Transverse colon (tissue), 4 donors: ENCODE measurements at regions not wholly inside any gene's neighbourhood (a gene's known extent, or its start where the extent isn't known, plus 50 kb on each side); places are given as distances from the start of the nearest gene placed in this dataset.

ENCODE experiments used
- DNase-seq: peaks from one replicate; pipeline ENCODE4 v3.0.0-alpha.2; 2019
- H3K27ac ChIP-seq, 4 donors: fragments of 200-600 bp; sonication (generic); 2 replicates each; pipeline ENCODE4 v1.5.1; 2016 to 2018; ENCODE audit warnings: inconsistent platforms in 4 of 4
- H3K27me3 ChIP-seq: fragments of 200-600 bp; sonication (generic); 2 replicates; pipeline ENCODE4 v1.5.1; 2017; ENCODE audit warnings: inconsistent platforms
- H3K36me3 ChIP-seq, 4 donors: fragments of 200-600 bp; sonication (generic); 2 replicates each; pipeline ENCODE4 v1.5.1; 2017 to 2019; ENCODE audit warnings: inconsistent platforms in 4 of 4
- H3K4me1 ChIP-seq, 4 donors: fragments of 200-600 bp; sonication (generic); 2 replicates each; pipeline ENCODE4 v1.5.1; 2017 to 2020; ENCODE audit warnings: inconsistent platforms in 4 of 4
- H3K4me3 ChIP-seq, 4 donors: fragments of 200-600 bp; sonication (generic); 1 replicate in 1 of 4; 2 replicates in 3 of 4; pipeline versions ENCODE4 v1.5.1 to v1.6.1; 2017 to 2019; ENCODE audit warnings: inconsistent platforms in 4 of 4
- H3K9me3 ChIP-seq, 2 donors: fragments of 200-600 bp; sonication (generic); 2 replicates each; pipeline ENCODE4 v1.5.1; 2017 to 2019; ENCODE audit warnings: inconsistent platforms in 2 of 2
- CTCF ChIP-seq, 5 experiments: fragments of 200-600 bp in 3 of 5; fragments of 450-650 bp in 2 of 5; sonication (generic) in 3 of 5; IDR thresholded peaks; 1 replicate in 2 of 5; 2 replicates in 3 of 5; pipeline ENCODE4 v1.5.1; 2016 to 2017; ENCODE audit warnings: antibody characterized with exemption in 5 of 5, inconsistent platforms in 3 of 5, mild to moderate bottlenecking in 2 of 5, moderate library complexity in 1 of 5
- EP300 ChIP-seq: sonication (generic); formaldehyde crosslinking; IDR thresholded peaks from one replicate; pipeline ENCODE4 v1.6.1; 2017; ENCODE audit warnings: antibody characterized with exemption, low read depth
- POLR2A ChIP-seq: fragments of 450-650 bp; IDR thresholded peaks from one replicate; pipeline ENCODE4 v1.6.1; 2016; ENCODE audit warnings: antibody characterized with exemption, mild to moderate bottlenecking, moderate library complexity
- POLR2AphosphoS5 ChIP-seq, 3 donors: sonication (generic); formaldehyde crosslinking; IDR thresholded peaks; one replicate each; pipeline ENCODE4 v1.6.1; 2016; ENCODE audit warnings: antibody characterized with exemption in 3 of 3
- WGBS, 2 donors: methylation state at CpG; one replicate each; pipeline ENCODE4 v1.1.5; 2018; ENCODE audit warnings: low coverage in 1 of 2; 5-methylcytosine and 5-hydroxymethylcytosine counted together
- in situ Hi-C, 4 donors: fragments of 200-750 bp; cut with MboI; loops; one replicate each; pipeline versions ENCODE4 v1.15.0 to v1.15.1; 2017; ENCODE audit warnings: low sequenced_read_pairs in 3 of 4, low pct_ligation_motif_present in 1 of 4, low pct_unique_long_range_greater_than_20kb in 1 of 4
- intact Hi-C: fragments of 100-400 bp; cut with DNase I; formaldehyde crosslinking; loops from one replicate; pipeline ENCODE4 v1.15.1; 2023; ENCODE audit warnings: low total_unique reads

GRCh38 chr11:21948876-21949275 is 244.0 kb upstream of the ANO5 start:
- no peak overlapping the region for H3K4me3 ChIP-seq
- no peaks in the 10 kb centered on the region for H3K36me3 ChIP-seq
- H3K27me3 ChIP-seq = no peaks in the 10 kb centered on the region
- in situ Hi-C loops (no loop called here), intact Hi-C loops (no loop called here)
- no peaks in the 10 kb centered on the region for H3K4me1 ChIP-seq
- H3K9me3 ChIP-seq = no peaks in the 10 kb centered on the region
- DNase-seq = no peak
- WGBS, 2 donors = 20 to 50% methylated on average over 1 of the region's 1 CpG
- H3K27ac ChIP-seq = no peak overlapping the region
- TF ChIP-seq POLR2AphosphoS5 (IDR thresholded peaks at IDR 0.05) (no peak), EP300 (no peak), POLR2A (no peak), CTCF (IDR thresholded peaks at IDR 0.05) (no peak)

- no peaks in the 10 kb centered on the region for H3K27me3 ChIP-seq
- no peak overlapping the region for H3K4me3 ChIP-seq
- H3K36me3 ChIP-seq = no peaks in the 10 kb centered on the region
- in situ Hi-C loops (no loop called here), intact Hi-C loops (no loop called here)
- H3K27ac ChIP-seq = no peak overlapping the region
- no peaks in the 10 kb centered on the region for H3K4me1 ChIP-seq
- 74 to 80% methylated on average over 1 to 3 of the region's 3 CpGs for WGBS, 2 donors
- TF ChIP-seq CTCF (IDR thresholded peaks at IDR 0.05) = no peak
- TF ChIP-seq EP300 = no peak
- no peak for TF ChIP-seq POLR2A
- TF ChIP-seq POLR2AphosphoS5 (IDR thresholded peaks at IDR 0.05) = no peak
- no peaks in the 10 kb centered on the region for H3K9me3 ChIP-seq
- no peak for DNase-seq
Observed at GRCh38 chr11:21949763-21950413, 243.0 kb upstream of the ANO5 start.

GRCh38 chr11:21963013-21963412 is 229.9 kb upstream of the ANO5 start:
- H3K36me3 ChIP-seq = no peaks in the 10 kb centered on the region
- intact Hi-C loops (no loop called here), in situ Hi-C loops (no loop called here)
- no peaks in the 10 kb centered on the region for H3K4me1 ChIP-seq
- H3K27me3 ChIP-seq = no peaks in the 10 kb centered on the region
- WGBS, 2 donors = 11 to 34% methylated on average over 2 of the region's 2 CpGs
- DNase-seq = no peak
- no peaks in the 10 kb centered on the region for H3K9me3 ChIP-seq
- TF ChIP-seq POLR2A (no peak), POLR2AphosphoS5 (IDR thresholded peaks at IDR 0.05) (no peak), EP300 (no peak), CTCF (IDR thresholded peaks at IDR 0.05) (no peak)
- H3K27ac ChIP-seq = no peak overlapping the region
- H3K4me3 ChIP-seq = no peak overlapping the region

GRCh38 chr11:21965221-21965620 is 227.7 kb upstream of the ANO5 start:
- Histone ChIP-seq H3K9me3 (no peaks in the 10 kb centered on the region), H3K36me3 (no peaks in the 10 kb centered on the region), H3K27ac (no peak overlapping the region), H3K4me1 (no peaks in the 10 kb centered on the region), H3K27me3 (no peaks in the 10 kb centered on the region), H3K4me3 (no peak overlapping the region)
- TF ChIP-seq POLR2AphosphoS5 (IDR thresholded peaks at IDR 0.05) (no peak), EP300 (no peak), POLR2A (no peak), CTCF (IDR thresholded peaks at IDR 0.05) (no peak)
- in situ Hi-C loops (no loop called here), intact Hi-C loops (no loop called here)
- 38 to 85% methylated on average over 2 to 5 of the region's 5 CpGs for WGBS, 2 donors
- DNase-seq = no peak
